ENCODE measurements at regions not wholly inside any gene's neighbourhood (a gene's known extent, or its start where the extent isn't known, plus 50 kb on each side); places are given as distances from the start of the nearest gene placed in this dataset.

DNA sequence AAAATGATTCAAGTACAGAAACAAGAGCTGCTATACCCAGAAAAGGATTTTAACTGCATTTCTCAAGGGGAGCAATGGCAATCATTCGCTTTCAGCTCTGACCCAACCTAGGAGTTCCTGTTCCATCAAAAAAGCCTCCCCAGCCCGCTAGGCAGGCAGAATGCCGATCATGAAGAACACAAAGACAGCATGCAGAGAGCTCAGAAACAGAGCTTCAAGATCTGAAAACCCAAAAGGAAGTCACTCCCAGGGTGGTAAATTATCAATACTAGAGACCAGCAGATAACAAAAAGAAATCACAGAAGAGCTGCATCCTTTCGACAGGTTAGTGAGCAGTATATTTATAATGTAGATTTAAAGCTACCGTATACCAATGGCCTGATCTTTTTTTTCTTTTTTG lies 84.8 kb upstream of the CRIM1 start:
- H3K4me1 ChIP-seq: no peaks in the 10 kb centered on the region
- no peaks in the 10 kb centered on the region for H3K36me3 ChIP-seq (ENCODE audit: control insufficient read depth, insufficient read depth, low read length)
- intact Hi-C loops (cut with micrococcal nuclease; ENCODE audit: unreplicated experiment): no loop called here
- H3K4me1 Mint-ChIP-seq (ENCODE audit: low read depth, unreplicated experiment): no peaks in the 10 kb centered on the region
- no peaks in the 10 kb centered on the region for H3K36me3 Mint-ChIP-seq (ENCODE audit: insufficient read depth, unreplicated experiment)
- peaks cover 14% of the 10 kb centered on the region for H3K9me3 Mint-ChIP-seq (ENCODE audit: unreplicated experiment)
- no peaks in the 10 kb centered on the region for H3K27me3 Mint-ChIP-seq (ENCODE audit: insufficient read depth, unreplicated experiment)
- no peaks in the 10 kb centered on the region for H3K9me3 ChIP-seq
- H3K27me3 ChIP-seq (replicated peaks; ENCODE audit: control insufficient read depth, insufficient read depth, low read length): no peaks in the 10 kb centered on the region
- TF ChIP-seq, protein P1, sequence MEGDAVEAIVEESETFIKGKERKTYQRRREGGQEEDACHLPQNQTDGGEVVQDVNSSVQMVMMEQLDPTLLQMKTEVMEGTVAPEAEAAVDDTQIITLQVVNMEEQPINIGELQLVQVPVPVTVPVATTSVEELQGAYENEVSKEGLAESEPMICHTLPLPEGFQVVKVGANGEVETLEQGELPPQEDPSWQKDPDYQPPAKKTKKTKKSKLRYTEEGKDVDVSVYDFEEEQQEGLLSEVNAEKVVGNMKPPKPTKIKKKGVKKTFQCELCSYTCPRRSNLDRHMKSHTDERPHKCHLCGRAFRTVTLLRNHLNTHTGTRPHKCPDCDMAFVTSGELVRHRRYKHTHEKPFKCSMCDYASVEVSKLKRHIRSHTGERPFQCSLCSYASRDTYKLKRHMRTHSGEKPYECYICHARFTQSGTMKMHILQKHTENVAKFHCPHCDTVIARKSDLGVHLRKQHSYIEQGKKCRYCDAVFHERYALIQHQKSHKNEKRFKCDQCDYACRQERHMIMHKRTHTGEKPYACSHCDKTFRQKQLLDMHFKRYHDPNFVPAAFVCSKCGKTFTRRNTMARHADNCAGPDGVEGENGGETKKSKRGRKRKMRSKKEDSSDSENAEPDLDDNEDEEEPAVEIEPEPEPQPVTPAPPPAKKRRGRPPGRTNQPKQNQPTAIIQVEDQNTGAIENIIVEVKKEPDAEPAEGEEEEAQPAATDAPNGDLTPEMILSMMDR (IDR thresholded peaks at IDR 0.05; ENCODE audit: insufficient read depth in 1 of 2, low read depth in 1 of 2, low read length in 1 of 2, severe bottlenecking in 1 of 2, unreplicated experiment in 1 of 2): no peak
- H3K27ac Mint-ChIP-seq (ENCODE audit: unreplicated experiment): no peak overlapping the region
- ChIA-PET CTCF (interaction anchor here (0.5 kb wide), 1 partner anchor 33 kb away, joined by 3 read pairs; no protein-coding TSS in a partner anchor), POLR2A (no interaction called here)
- H3K4me3 ChIP-seq (ENCODE audit: low read depth, low read length): no peak overlapping the region
- no peak overlapping the region for H3K4me3 Mint-ChIP-seq (ENCODE audit: unreplicated experiment)
- no peak for DNase-seq
- BruUV-seq (replicated peaks): no TSS peak

- peaks cover 14% of the 10 kb centered on the region for H3K9me3 Mint-ChIP-seq (ENCODE audit: unreplicated experiment)
- no peaks in the 10 kb centered on the region for H3K4me1 ChIP-seq
- no peak for DNase-seq
- H3K27me3 Mint-ChIP-seq (ENCODE audit: insufficient read depth, unreplicated experiment): no peaks in the 10 kb centered on the region
- intact Hi-C loops (cut with micrococcal nuclease; ENCODE audit: unreplicated experiment): no loop called here
- POLR2A ChIA-PET: no interaction called here
- no peaks in the 10 kb centered on the region for H3K9me3 ChIP-seq
- TF ChIP-seq, protein P1 (IDR thresholded peaks at IDR 0.05; ENCODE audit: insufficient read depth in 1 of 2, low read depth in 1 of 2, low read length in 1 of 2, severe bottlenecking in 1 of 2, unreplicated experiment in 1 of 2): no peak
- H3K36me3 ChIP-seq (ENCODE audit: control insufficient read depth, insufficient read depth, low read length): no peaks in the 10 kb centered on the region
- no peaks in the 10 kb centered on the region for H3K27me3 ChIP-seq (replicated peaks; ENCODE audit: control insufficient read depth, insufficient read depth, low read length)
- H3K27ac Mint-ChIP-seq (ENCODE audit: unreplicated experiment): no peak overlapping the region
- CTCF ChIA-PET: no interaction called here
- H3K36me3 Mint-ChIP-seq (ENCODE audit: insufficient read depth, unreplicated experiment): no peaks in the 10 kb centered on the region
- H3K4me1 Mint-ChIP-seq (ENCODE audit: low read depth, unreplicated experiment): no peaks in the 10 kb centered on the region
- no peak overlapping the region for H3K4me3 ChIP-seq (ENCODE audit: low read depth, low read length)
- no peak overlapping the region for H3K4me3 Mint-ChIP-seq (ENCODE audit: unreplicated experiment)
- BruUV-seq (replicated peaks): no TSS peak
These were observed 88.4 kb upstream of the CRIM1 start for GRCh38 chr2:36267194-36267593.

DNA sequence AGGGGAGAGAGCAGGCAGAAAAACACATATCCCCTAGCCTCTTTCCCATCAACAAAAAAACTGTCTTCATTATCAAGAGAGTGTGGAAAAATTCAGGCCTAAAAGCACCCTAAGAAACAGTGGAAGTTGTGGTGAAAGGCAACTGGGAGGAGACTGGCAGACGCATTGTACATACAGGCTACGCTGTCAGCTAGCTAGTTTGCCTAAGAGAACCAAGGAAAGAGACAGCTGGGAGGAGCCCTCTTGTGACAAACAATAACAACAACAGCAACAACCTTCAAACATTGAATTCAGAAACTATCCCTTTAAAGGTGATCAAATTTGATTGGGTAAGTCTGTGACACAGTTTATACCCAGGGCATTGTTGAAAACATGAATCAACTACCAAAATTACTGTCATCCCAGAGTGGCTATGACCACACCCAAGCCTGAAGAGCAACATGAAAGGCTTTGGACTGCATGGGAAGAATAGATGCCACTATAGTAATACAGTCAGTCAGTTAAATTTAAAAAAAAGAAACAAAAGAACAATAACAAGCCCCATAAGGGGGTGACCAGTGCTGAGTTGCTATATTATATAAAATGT lies 88.9 kb upstream of the CRIM1 start:
- H3K27ac Mint-ChIP-seq (ENCODE audit: unreplicated experiment): no peak overlapping the region
- TF ChIP-seq, protein P1 (IDR thresholded peaks at IDR 0.05; ENCODE audit: insufficient read depth in 1 of 2, low read depth in 1 of 2, low read length in 1 of 2, severe bottlenecking in 1 of 2, unreplicated experiment in 1 of 2): no peak
- H3K27me3 Mint-ChIP-seq (ENCODE audit: insufficient read depth, unreplicated experiment): no peaks in the 10 kb centered on the region
- H3K36me3 Mint-ChIP-seq (ENCODE audit: insufficient read depth, unreplicated experiment): no peaks in the 10 kb centered on the region
- H3K36me3 ChIP-seq (ENCODE audit: control insufficient read depth, insufficient read depth, low read length): no peaks in the 10 kb centered on the region
- no peaks in the 10 kb centered on the region for H3K4me1 Mint-ChIP-seq (ENCODE audit: low read depth, unreplicated experiment)
- no peak for DNase-seq
- no peaks in the 10 kb centered on the region for H3K4me1 ChIP-seq
- H3K9me3 Mint-ChIP-seq (ENCODE audit: unreplicated experiment): peaks cover 14% of the 10 kb centered on the region
- intact Hi-C loops (cut with micrococcal nuclease; ENCODE audit: unreplicated experiment): no loop called here
- CTCF ChIA-PET: no interaction called here
- no peaks in the 10 kb centered on the region for H3K9me3 ChIP-seq
- no peaks in the 10 kb centered on the region for H3K27me3 ChIP-seq (replicated peaks; ENCODE audit: control insufficient read depth, insufficient read depth, low read length)
- no TSS peak for BruUV-seq (replicated peaks)
- H3K4me3 Mint-ChIP-seq (ENCODE audit: unreplicated experiment): no peak overlapping the region
- POLR2A ChIA-PET: no interaction called here
- H3K4me3 ChIP-seq (ENCODE audit: low read depth, low read length): no peak overlapping the region

Data from Caco-2 (cell line).